Mucosa of rectum (tissue), 2 donors: ENCODE measurements at regions not wholly inside any gene's neighbourhood (a gene's known extent, or its start where the extent isn't known, plus 50 kb on each side); places are given as distances from the start of the nearest gene placed in this dataset.

Source experiments
- H3K27ac ChIP-seq, 2 donors: one replicate each; pipeline ENCODE4 v1.7.0; 2013; ENCODE audit warnings: inconsistent platforms in 2 of 2, low read depth in 2 of 2, low read length in 2 of 2
- H3K27me3 ChIP-seq, 2 donors: one replicate each; pipeline ENCODE4 v1.7.0; 2013; ENCODE audit warnings: low read length in 2 of 2; ENCODE audit not compliant: control insufficient read depth in 2 of 2, insufficient read depth in 2 of 2
- H3K36me3 ChIP-seq, 2 donors: one replicate each; pipeline ENCODE4 v1.7.0; 2013; ENCODE audit warnings: low read length in 2 of 2; ENCODE audit not compliant: control insufficient read depth in 2 of 2, insufficient read depth in 2 of 2
- H3K4me1 ChIP-seq, 2 donors: one replicate each; pipeline ENCODE4 v1.7.0; 2013; ENCODE audit warnings: low read length in 2 of 2, mild to moderate bottlenecking in 1 of 2; ENCODE audit not compliant: control insufficient read depth in 2 of 2, insufficient read depth in 2 of 2
- H3K4me3 ChIP-seq, 2 donors: one replicate each; pipeline ENCODE4 v1.7.0; 2013; ENCODE audit warnings: low read length in 2 of 2
- H3K9ac ChIP-seq, 2 donors: one replicate each; pipeline ENCODE4 v1.7.0; 2013; ENCODE audit warnings: low read length in 2 of 2, low read depth in 1 of 2, mild to moderate bottlenecking in 1 of 2
- H3K9me3 ChIP-seq, 2 donors: one replicate each; pipeline ENCODE4 v1.7.0; 2013; ENCODE audit warnings: low read length in 2 of 2; ENCODE audit not compliant: control insufficient read depth in 2 of 2
- donor health status: healthy.
- donor health status: Normal muscosa, but diverticular disease.

GRCh38 chr6:79778816-79779215 is 147.7 kb downstream of the SH3BGRL2 start:
- no peaks in the 10 kb centered on the region for H3K36me3 ChIP-seq
- no peak overlapping the region for H3K27ac ChIP-seq
- H3K9ac ChIP-seq: no peak overlapping the region
- H3K27me3 ChIP-seq: no peaks in the 10 kb centered on the region
- H3K9me3 ChIP-seq: no peaks in the 10 kb centered on the region
- H3K4me3 ChIP-seq: no peak overlapping the region
- H3K4me1 ChIP-seq: peaks cover 2 to 3% of the 10 kb centered on the region in 2 donors

- Histone ChIP-seq H3K9me3 (no peaks in the 10 kb centered on the region), H3K4me3 (peak overlapping the region; percentile 50 to 51)
These were observed 146.8 kb downstream of the SH3BGRL2 start for GRCh38 chr6:79777713-79778579.

GRCh38 chr6:79776076-79776475 is 144.9 kb downstream of the SH3BGRL2 start:
- H3K9ac ChIP-seq: no peak overlapping the region
- no peaks in the 10 kb centered on the region for H3K27me3 ChIP-seq
- H3K4me1 ChIP-seq: peaks cover 2 to 3% of the 10 kb centered on the region in 2 donors
- H3K36me3 ChIP-seq: no peaks in the 10 kb centered on the region
- no peaks in the 10 kb centered on the region for H3K9me3 ChIP-seq
- H3K27ac ChIP-seq: no peak overlapping the region
- no peak overlapping the region for H3K4me3 ChIP-seq

More at GRCh38 chr6:79777713-79778579, 146.8 kb downstream of the SH3BGRL2 start:
- no peaks in the 10 kb centered on the region for H3K36me3 ChIP-seq
- no peaks in the 10 kb centered on the region for H3K27me3 ChIP-seq
- peak overlapping the region; percentile 38 to 41 for H3K9ac ChIP-seq
- H3K4me1 ChIP-seq: peaks cover 2 to 3% of the 10 kb centered on the region in 2 donors
- no peak overlapping the region for H3K27ac ChIP-seq

GRCh38 chr6:79775222-79775621 is 144.1 kb downstream of the SH3BGRL2 start:
- Histone ChIP-seq H3K9me3 (no peaks in the 10 kb centered on the region), H3K4me3 (no peak overlapping the region), H3K4me1 (peaks cover 2 to 3% of the 10 kb centered on the region in 2 donors), H3K36me3 (no peaks in the 10 kb centered on the region), H3K27ac (no peak overlapping the region), H3K27me3 (no peaks in the 10 kb centered on the region), H3K9ac (no peak overlapping the region)

GRCh38 chr6:79764747-79765146 is 133.6 kb downstream of the SH3BGRL2 start:
- no peak overlapping the region for H3K27ac ChIP-seq
- no peak overlapping the region for H3K9ac ChIP-seq
- H3K36me3 ChIP-seq: no peaks in the 10 kb centered on the region
- no peak overlapping the region for H3K4me3 ChIP-seq
- H3K9me3 ChIP-seq: no peaks in the 10 kb centered on the region
- H3K4me1 ChIP-seq: no peaks in the 10 kb centered on the region
- H3K27me3 ChIP-seq: no peaks in the 10 kb centered on the region

GRCh38 chr6:79763301-79763700 is 132.2 kb downstream of the SH3BGRL2 start:
- Histone ChIP-seq H3K27me3 (no peaks in the 10 kb centered on the region), H3K36me3 (no peaks in the 10 kb centered on the region), H3K4me3 (no peak overlapping the region), H3K27ac (no peak overlapping the region), H3K9ac (no peak overlapping the region), H3K4me1 (no peaks in the 10 kb centered on the region), H3K9me3 (no peaks in the 10 kb centered on the region)

GRCh38 chr6:79762370-79762769 is 131.2 kb downstream of the SH3BGRL2 start:
- H3K9me3 ChIP-seq: no peaks in the 10 kb centered on the region
- H3K27me3 ChIP-seq: no peaks in the 10 kb centered on the region
- H3K36me3 ChIP-seq: no peaks in the 10 kb centered on the region
- H3K9ac ChIP-seq: no peak overlapping the region
- no peaks in the 10 kb centered on the region for H3K4me1 ChIP-seq
- no peak overlapping the region for H3K27ac ChIP-seq
- no peak overlapping the region for H3K4me3 ChIP-seq

GRCh38 chr6:79756496-79756895 is 125.4 kb downstream of the SH3BGRL2 start:
- no peak overlapping the region for H3K4me3 ChIP-seq
- H3K27ac ChIP-seq: no peak overlapping the region
- H3K4me1 ChIP-seq: no peaks in the 10 kb centered on the region
- H3K9ac ChIP-seq: no peak overlapping the region
- H3K36me3 ChIP-seq: no peaks in the 10 kb centered on the region
- no peaks in the 10 kb centered on the region for H3K9me3 ChIP-seq
- H3K27me3 ChIP-seq: no peaks in the 10 kb centered on the region

GRCh38 chr6:79755967-79756366 is 124.8 kb downstream of the SH3BGRL2 start:
- H3K4me1 ChIP-seq: no peaks in the 10 kb centered on the region
- H3K9ac ChIP-seq: no peak overlapping the region
- H3K36me3 ChIP-seq: no peaks in the 10 kb centered on the region
- no peak overlapping the region for H3K27ac ChIP-seq
- no peaks in the 10 kb centered on the region for H3K9me3 ChIP-seq
- H3K27me3 ChIP-seq: no peaks in the 10 kb centered on the region
- H3K4me3 ChIP-seq: no peak overlapping the region
